GM23248 (cell line): ENCODE measurements at regions not wholly inside any gene's neighbourhood (a gene's known extent, or its start where the extent isn't known, plus 50 kb on each side); places are given as distances from the start of the nearest gene placed in this dataset.
A peak's percentile ranks its signal among the peaks of the same experiment; 100 is the strongest.
"Not testable (repeated sequence)": the region's sequence is repeated elsewhere in the genome, so short reads cannot be mapped to it uniquely, and the experiment has no call there.

ENCODE experiments used
- DNase-seq: peaks from one replicate; pipeline ENCODE4 v3.0.0-alpha.2; 2015
- H2AFZ ChIP-seq: fragments of 200-600 bp; sonication (generic); 2 replicates; pipeline ENCODE4 v1.6.1; 2016; ENCODE audit warnings: antibody characterized with exemption
- H3F3A ChIP-seq: fragments of 200-600 bp; sonication (generic); 2 replicates; pipeline ENCODE4 v1.6.1; 2016; ENCODE audit warnings: mild to moderate bottlenecking, antibody characterized with exemption, mixed run types; ENCODE audit not compliant: insufficient read depth
- H3K27ac ChIP-seq: fragments of 200-600 bp; sonication (generic); 2 replicates; pipeline ENCODE4 v1.5.1; 2016; ENCODE audit warnings: mild to moderate bottlenecking
- H3K27me3 ChIP-seq: fragments of 200-600 bp; sonication (generic); replicated peaks from 2 replicates; pipeline ENCODE4 v1.6.1; 2016; ENCODE audit warnings: mild to moderate bottlenecking; ENCODE audit not compliant: insufficient read depth
- H3K36me3 ChIP-seq: fragments of 200-600 bp; sonication (generic); 2 replicates; pipeline ENCODE4 v1.6.1; 2016; ENCODE audit warnings: low read depth, mild to moderate bottlenecking
- H3K4me1 ChIP-seq: fragments of 200-600 bp; sonication (generic); 2 replicates; pipeline ENCODE4 v1.6.1; 2016; ENCODE audit warnings: mild to moderate bottlenecking; ENCODE audit not compliant: insufficient read depth
- H3K4me2 ChIP-seq: fragments of 200-600 bp; sonication (generic); one replicate; pipeline ENCODE4 v1.6.1; 2016; ENCODE audit warnings: mild to moderate bottlenecking; ENCODE audit not compliant: unreplicated experiment
- H3K4me3 ChIP-seq: fragments of 200-600 bp; sonication (generic); 2 replicates; pipeline ENCODE4 v1.5.1; 2016; ENCODE audit warnings: mild to moderate bottlenecking
- H3K79me2 ChIP-seq: fragments of 200-600 bp; sonication (generic); 2 replicates; pipeline ENCODE4 v1.6.1; 2016; ENCODE audit warnings: mild to moderate bottlenecking; ENCODE audit not compliant: insufficient read depth
- H3K9ac ChIP-seq: fragments of 200-600 bp; sonication (generic); 2 replicates; pipeline ENCODE4 v1.6.1; 2016; ENCODE audit warnings: mild to moderate bottlenecking
- H3K9me2 ChIP-seq: fragments of 200-600 bp; sonication (generic); 2 replicates; pipeline ENCODE4 v1.6.1; 2016; ENCODE audit warnings: mixed run types, mild to moderate bottlenecking, moderate library complexity; ENCODE audit not compliant: insufficient read depth
- H3K9me3 ChIP-seq: fragments of 200-600 bp; sonication (generic); one replicate; pipeline ENCODE4 v1.6.1; 2017; ENCODE audit warnings: low read depth
- H4K20me1 ChIP-seq: fragments of 200-600 bp; sonication (generic); 2 replicates; pipeline ENCODE4 v1.6.0; 2016; ENCODE audit not compliant: insufficient read depth
- WGBS, 2 experiments: methylation state at CpG; one replicate each; pipeline ENCODE4 v1.1.6; 2015 to 2017; ENCODE audit warnings: low lambda C conversion rate in 2 of 2, low coverage in 1 of 2; ENCODE audit errors: missing lambda C conversion rate in 2 of 2; 5-methylcytosine and 5-hydroxymethylcytosine counted together
- in situ Hi-C: fragments of 300-500 bp; cut with MboI; formaldehyde crosslinking; loops from 2 replicates; pipeline ENCODE4 v1.15.0; 2020

DNA sequence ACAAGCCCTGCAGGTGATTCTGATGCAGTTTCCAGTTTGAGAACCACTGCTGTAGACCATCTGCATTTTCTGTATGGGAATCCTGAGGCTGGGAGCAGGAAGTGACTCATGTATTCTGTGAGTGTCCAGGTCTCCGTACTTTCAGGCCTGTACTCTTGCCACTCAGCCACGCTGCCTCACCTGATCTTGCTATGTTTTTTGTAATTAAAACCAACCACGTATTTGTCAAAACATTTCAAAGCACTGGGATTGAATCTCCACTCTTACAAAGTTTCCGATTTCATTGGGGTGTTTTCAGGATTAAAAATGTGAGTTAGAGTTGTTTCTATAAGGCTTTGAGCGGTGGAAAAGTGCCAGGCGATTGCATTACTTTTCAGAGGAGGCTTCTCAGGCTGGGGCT is 2907.5 kb downstream of the RPIA start:
- H3K9ac ChIP-seq, H3K27ac ChIP-seq, H3K4me3 ChIP-seq, H2AFZ ChIP-seq, in situ Hi-C loops, H3K4me2 ChIP-seq, H3K79me2 ChIP-seq, H3K9me3 ChIP-seq, H3K27me3 ChIP-seq, H3K9me2 ChIP-seq, H3K36me3 ChIP-seq, H3K4me1 ChIP-seq, H4K20me1 ChIP-seq, H3F3A ChIP-seq: not testable (repeated sequence)
- 50 to 51% methylated on average over 6 of the region's 6 CpGs for WGBS, 2 experiments
- DNase-seq: peak; percentile 24

DNA sequence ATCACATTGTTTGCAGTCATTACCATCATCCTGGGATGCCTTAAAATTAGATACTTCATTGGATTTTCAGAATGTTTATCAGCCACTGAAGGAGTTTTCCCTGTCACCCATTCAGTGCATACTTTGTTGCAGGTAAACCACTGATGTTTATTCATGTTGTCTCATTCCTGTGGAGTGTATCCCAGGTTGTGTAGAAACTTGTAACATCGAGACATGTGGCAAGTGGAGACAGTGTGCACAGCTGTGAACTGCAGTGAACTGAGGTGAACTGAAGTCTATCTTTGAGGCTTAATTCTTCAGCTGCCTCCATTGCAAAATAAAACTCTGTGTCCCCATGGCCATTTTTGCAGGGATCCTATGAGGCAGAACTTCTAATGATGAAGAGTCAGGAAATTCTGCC is 2911.4 kb downstream of the RPIA start:
- H3K36me3 ChIP-seq, H3K9me3 ChIP-seq, H4K20me1 ChIP-seq, H3K27me3 ChIP-seq, H3K9me2 ChIP-seq, H3K9ac ChIP-seq, H3K4me1 ChIP-seq, H3K27ac ChIP-seq, H3K4me2 ChIP-seq, H3F3A ChIP-seq, H2AFZ ChIP-seq, H3K79me2 ChIP-seq, DNase-seq, in situ Hi-C loops, H3K4me3 ChIP-seq: not testable (repeated sequence)
- 24 to 31% methylated on average over 1 of the region's 1 CpG for WGBS, 2 experiments

DNA sequence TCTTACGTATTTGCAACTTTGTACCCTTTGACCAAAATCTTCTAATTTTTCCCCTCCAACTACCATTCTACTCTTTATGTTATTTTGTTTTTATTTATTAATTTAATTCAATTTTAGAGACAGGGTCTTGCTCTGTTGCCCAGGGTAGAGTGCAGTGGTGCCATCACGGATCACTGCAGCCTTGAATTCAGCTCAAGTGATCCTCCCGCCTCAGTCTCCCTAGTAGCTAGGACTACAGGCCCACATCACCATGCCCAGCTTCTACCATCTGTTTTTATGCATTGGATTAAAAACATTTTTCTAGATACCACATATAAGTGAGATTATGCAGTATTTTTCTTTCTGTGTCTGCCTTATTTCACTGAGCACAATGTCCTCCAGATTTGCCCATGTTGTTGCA is 2912.5 kb downstream of the RPIA start:
- H3K9ac ChIP-seq, H3K27me3 ChIP-seq, H3K9me2 ChIP-seq, H3K79me2 ChIP-seq, H3K4me2 ChIP-seq, H3F3A ChIP-seq, H3K4me3 ChIP-seq, DNase-seq, H3K9me3 ChIP-seq, H4K20me1 ChIP-seq, H2AFZ ChIP-seq, H3K36me3 ChIP-seq, H3K4me1 ChIP-seq, in situ Hi-C loops, H3K27ac ChIP-seq: not testable (repeated sequence)
- WGBS, 2 experiments: 20 to 26% methylated on average over 2 of the region's 3 CpGs

DNA sequence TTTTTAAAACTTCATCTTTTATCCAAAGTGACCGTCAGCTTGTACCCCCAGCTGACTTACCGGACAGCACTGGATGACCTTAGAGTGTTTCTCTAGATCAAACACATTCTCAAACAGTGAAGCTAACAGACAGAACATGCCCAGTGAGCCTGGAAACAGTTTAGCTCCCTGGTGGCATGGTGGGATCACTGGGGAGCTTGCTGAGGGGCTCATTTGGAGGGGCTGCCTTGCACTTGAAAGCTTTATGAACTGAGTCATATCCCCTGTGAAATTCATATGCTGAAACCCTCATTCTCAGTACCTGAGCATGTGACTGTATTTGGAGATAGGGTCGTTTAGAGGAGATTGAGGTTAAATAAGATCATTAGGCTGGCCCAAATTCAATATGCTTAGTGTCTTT is 2913.2 kb downstream of the RPIA start:
- DNase-seq, H3K4me3 ChIP-seq, H3K36me3 ChIP-seq, H2AFZ ChIP-seq, H3K9ac ChIP-seq, H3K4me1 ChIP-seq, H3F3A ChIP-seq, H3K79me2 ChIP-seq, H3K9me2 ChIP-seq, in situ Hi-C loops, H4K20me1 ChIP-seq, H3K27me3 ChIP-seq, H3K9me3 ChIP-seq, H3K27ac ChIP-seq, H3K4me2 ChIP-seq: not testable (repeated sequence)
- WGBS, 2 experiments: 43 to 46% methylated on average over 3 of the region's 3 CpGs

DNA sequence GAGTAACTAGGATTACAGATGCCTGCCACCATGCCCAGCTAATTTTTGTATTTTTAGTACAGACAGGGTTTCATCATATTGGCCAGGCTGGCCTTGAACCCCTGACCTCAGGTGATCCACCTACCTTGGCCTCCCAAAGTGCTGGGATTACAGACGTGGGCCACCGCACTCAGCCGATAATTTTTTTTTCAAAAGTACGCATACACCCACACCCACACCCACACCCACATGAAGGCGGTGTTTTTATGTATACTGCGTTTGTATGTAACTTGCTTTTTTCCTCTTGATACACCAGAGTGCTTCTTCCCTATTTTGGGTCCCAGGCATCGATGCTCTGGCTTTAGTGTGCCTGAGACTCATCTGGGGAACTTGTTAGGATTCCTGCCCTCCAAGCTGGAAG is 2932.3 kb downstream of the RPIA start:
- H3K9ac ChIP-seq, H3K9me2 ChIP-seq, H3K27ac ChIP-seq, H3K4me3 ChIP-seq, H3K4me1 ChIP-seq, H3K9me3 ChIP-seq, H3F3A ChIP-seq, H4K20me1 ChIP-seq, H2AFZ ChIP-seq, DNase-seq, H3K27me3 ChIP-seq, in situ Hi-C loops, H3K79me2 ChIP-seq, H3K36me3 ChIP-seq, H3K4me2 ChIP-seq: not testable (repeated sequence)
- 81 to 86% methylated on average over 6 to 7 of the region's 7 CpGs for WGBS, 2 experiments

DNA sequence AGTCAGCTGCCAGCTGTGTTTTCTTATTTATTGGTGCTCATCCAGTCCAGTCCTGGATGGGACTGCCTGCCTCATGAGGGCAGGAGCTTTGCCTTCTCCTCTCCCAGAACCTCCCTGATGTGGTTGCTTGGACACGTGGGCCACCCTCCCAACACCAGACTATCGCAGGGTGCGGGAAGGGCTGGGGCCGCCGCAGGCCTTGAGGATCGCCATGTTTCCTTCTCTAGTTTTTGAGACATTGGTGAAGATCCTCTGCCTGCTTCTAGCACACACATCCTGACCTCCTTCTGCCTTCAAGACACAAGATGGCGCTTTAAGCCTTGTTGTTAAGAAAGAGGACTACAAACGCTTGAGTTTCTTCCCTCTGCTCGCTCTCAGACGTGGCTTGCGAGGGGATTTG is 2937.0 kb downstream of the RPIA start:
- H3K4me2 ChIP-seq, H3K27ac ChIP-seq, H3K4me1 ChIP-seq, H3F3A ChIP-seq, H3K36me3 ChIP-seq, H2AFZ ChIP-seq, H3K9ac ChIP-seq, H3K4me3 ChIP-seq, H3K9me3 ChIP-seq, in situ Hi-C loops, H3K79me2 ChIP-seq, DNase-seq, H3K9me2 ChIP-seq, H3K27me3 ChIP-seq, H4K20me1 ChIP-seq: not testable (repeated sequence)
- 66 to 69% methylated on average over 6 to 7 of the region's 11 CpGs for WGBS, 2 experiments

DNA sequence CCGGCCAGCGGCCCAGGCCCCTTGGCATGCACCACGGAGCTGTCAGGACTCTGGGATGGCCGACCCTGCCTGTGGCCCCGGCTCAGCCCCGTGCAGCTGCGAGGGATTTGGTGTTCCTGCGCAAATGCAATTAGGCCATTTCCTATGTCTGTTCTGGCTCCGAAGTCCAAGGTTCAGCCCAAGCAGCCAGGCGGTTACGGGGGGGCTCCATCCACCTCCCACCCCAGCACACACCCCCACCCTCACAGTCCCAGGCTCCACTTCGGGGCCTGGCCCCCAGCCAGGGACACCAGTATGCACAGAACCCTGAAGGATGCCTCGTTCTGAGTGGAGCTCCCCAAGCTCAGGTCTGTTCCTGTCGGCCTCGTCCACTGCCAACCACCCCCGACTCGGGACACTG is 2965.7 kb downstream of the RPIA start:
- H3K9me3 ChIP-seq, H3K9me2 ChIP-seq, H3K36me3 ChIP-seq, H3K27ac ChIP-seq, H3K79me2 ChIP-seq, H3K4me3 ChIP-seq, H3K4me2 ChIP-seq, H3K27me3 ChIP-seq, H3F3A ChIP-seq, H3K9ac ChIP-seq, H2AFZ ChIP-seq, in situ Hi-C loops, H3K4me1 ChIP-seq, H4K20me1 ChIP-seq: not testable (repeated sequence)
- DNase-seq: peak; percentile 10
- WGBS, 2 experiments: 35% methylated on average over 6 of the region's 17 CpGs; no CpG with 5 or more reads in 1 of the 2 experiments

DNA sequence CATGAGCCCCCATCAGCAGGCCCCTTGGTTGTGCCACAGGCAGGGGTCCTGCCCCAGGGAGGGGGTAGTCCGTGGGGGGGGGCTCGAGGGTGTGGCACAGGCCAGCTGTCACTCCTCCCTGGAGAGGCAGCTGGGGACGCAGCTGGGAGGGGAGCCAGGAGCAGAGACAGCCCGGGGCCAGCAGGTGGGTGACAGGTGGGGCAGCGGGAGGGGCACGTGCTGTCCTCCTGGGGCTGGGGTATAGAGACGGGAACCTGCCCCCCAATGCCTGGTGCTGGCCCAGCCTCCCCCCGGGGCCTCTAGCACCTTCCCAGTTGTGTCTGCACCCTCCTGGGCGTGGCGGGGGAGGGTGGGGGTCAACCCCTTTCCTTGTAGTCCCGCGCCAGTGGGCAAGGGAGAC is 2966.9 kb downstream of the RPIA start:
- 22 to 39% methylated on average over 5 to 11 of the region's 12 CpGs for WGBS, 2 experiments

More for the DNA sequence above, 2966.9 kb downstream of the RPIA start:
- H3K36me3 ChIP-seq, H3K27ac ChIP-seq, H3K9me2 ChIP-seq, H4K20me1 ChIP-seq, H3K79me2 ChIP-seq, H3K9ac ChIP-seq, H3K4me2 ChIP-seq, H3K9me3 ChIP-seq, H3K27me3 ChIP-seq, in situ Hi-C loops, H2AFZ ChIP-seq, H3K4me3 ChIP-seq, H3K4me1 ChIP-seq, H3F3A ChIP-seq, DNase-seq: not testable (repeated sequence)
